ENCODE measurements at regions not wholly inside any gene's neighbourhood (a gene's known extent, or its start where the extent isn't known, plus 50 kb on each side); places are given as distances from the start of the nearest gene placed in this dataset.
"Not testable (repeated sequence)": the region's sequence is repeated elsewhere in the genome, so short reads cannot be mapped to it uniquely, and the experiment has no call there.

DNA sequence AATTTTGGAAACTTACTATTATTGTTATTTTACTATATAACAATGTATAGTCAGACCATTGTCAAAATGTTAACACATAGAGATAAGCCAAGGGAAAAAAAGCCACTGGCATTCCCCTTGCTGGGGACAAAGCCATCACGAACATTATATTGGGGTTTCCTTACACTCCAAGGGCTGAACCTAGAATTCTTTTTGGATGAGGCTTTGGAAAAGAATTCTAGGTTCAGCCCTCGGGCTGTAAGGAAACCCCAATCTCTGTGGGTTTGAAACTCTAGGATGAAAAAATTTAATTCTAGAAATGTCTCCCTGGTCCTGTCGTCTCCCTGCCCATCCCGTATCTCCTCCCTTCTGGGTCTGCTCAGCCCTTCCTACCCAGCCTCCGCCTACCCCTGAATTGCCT, 67.0 kb upstream of the SMAD6 start:
- no peak for TF ChIP-seq CTCF (IDR thresholded peaks at IDR 0.05; ENCODE audit: control insufficient read depth, insufficient read depth, low read depth, low read length, missing control alignments)
- H3K4me3 ChIP-seq (ENCODE audit: control insufficient read depth, low read depth, low read length), result no peak overlapping the region
- no peak for DNase-seq (ENCODE audit: low read depth)

GRCh38 chr15:66635817-66636216, 66.2 kb upstream of the SMAD6 start:
- no peak overlapping the region for H3K4me3 ChIP-seq (ENCODE audit: control insufficient read depth, low read depth, low read length)
- no peak for DNase-seq (ENCODE audit: low read depth)
- TF ChIP-seq CTCF (IDR thresholded peaks at IDR 0.05; ENCODE audit: control insufficient read depth, insufficient read depth, low read depth, low read length, missing control alignments), result no peak

GRCh38 chr15:66637044-66637443, 65.0 kb upstream of the SMAD6 start:
- DNase-seq (ENCODE audit: low read depth); H3K4me3 ChIP-seq (ENCODE audit: control insufficient read depth, low read depth, low read length): not testable (repeated sequence)

- no peak for DNase-seq (ENCODE audit: low read depth)
- no peak for TF ChIP-seq CTCF (IDR thresholded peaks at IDR 0.05; ENCODE audit: control insufficient read depth, insufficient read depth, low read depth, low read length, missing control alignments)
- H3K4me3 ChIP-seq (ENCODE audit: control insufficient read depth, low read depth, low read length), result no peak overlapping the region
Observed at GRCh38 chr15:66638377-66638776, 63.7 kb upstream of the SMAD6 start.

DNA sequence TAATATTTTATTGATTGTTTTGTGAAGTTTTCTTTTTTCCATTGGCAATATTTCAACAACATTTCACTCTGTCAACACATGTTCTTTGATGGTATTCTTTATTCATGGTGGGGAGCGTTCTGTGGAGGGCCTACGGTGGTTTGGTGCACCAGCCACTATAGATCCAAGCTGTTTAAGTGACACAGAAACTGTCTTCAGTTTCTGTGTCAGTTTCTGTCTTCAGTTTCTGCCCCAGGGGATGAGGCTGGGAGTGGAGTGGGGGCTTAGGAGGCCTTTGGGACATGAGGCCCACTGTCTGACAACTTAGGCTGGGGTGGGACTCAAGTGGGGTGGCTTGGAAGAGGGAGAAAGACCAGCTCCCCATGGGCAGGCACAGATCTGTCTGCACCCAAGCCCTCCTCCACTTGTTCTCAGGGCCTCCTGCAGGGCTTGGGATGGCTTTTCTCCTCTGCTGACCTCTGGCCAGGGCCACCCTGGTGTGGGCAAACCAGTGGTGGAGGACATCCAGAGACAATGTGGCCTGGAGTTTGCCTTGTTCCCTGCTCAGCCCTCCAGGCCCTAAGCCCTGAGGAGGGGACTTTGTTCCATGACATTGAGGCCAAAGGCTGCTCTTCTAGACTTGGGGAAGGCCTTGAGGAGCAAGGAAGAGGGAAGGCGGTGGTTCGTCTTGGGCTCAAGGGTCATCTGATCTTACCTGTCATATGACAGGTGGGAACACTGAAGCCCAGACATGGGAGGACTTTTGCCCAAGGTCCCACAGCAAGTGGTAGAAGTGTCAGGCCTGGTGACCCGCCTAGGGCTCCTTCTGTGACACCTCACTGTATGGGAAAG, 60.3 kb upstream of the SMAD6 start:
- DNase-seq (ENCODE audit: low read depth), result no peak
- no peak overlapping the region for H3K4me3 ChIP-seq (ENCODE audit: control insufficient read depth, low read depth, low read length)
- no peak for TF ChIP-seq CTCF (IDR thresholded peaks at IDR 0.05; ENCODE audit: control insufficient read depth, insufficient read depth, low read depth, low read length, missing control alignments)

- no peak for TF ChIP-seq CTCF (IDR thresholded peaks at IDR 0.05; ENCODE audit: control insufficient read depth, insufficient read depth, low read depth, low read length, missing control alignments)
- DNase-seq (ENCODE audit: low read depth), result no peak
- no peak overlapping the region for H3K4me3 ChIP-seq (ENCODE audit: control insufficient read depth, low read depth, low read length)
Observed at GRCh38 chr15:66642514-66642913, 59.5 kb upstream of the SMAD6 start.

DNA sequence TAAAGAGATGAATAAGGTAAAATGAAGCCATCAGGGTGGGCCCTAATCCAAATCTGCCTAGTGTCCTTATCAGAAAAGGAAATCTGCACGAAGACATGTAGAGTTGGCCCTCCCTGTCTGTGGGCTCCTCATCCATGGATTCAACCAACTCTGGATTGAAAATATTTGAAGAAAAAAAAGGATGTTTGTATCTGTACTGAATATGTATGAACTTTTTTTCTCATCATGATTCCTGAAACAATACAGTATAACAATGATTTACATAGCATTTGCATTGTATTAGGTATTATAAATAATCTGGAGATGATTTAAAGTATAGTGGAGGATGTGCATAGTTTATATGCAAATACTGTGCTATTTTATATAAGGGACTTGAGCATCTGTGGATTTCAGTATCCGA, 59.0 kb upstream of the SMAD6 start:
- no peak for DNase-seq (ENCODE audit: low read depth)
- no peak overlapping the region for H3K4me3 ChIP-seq (ENCODE audit: control insufficient read depth, low read depth, low read length)
- TF ChIP-seq CTCF (IDR thresholded peaks at IDR 0.05; ENCODE audit: control insufficient read depth, insufficient read depth, low read depth, low read length, missing control alignments), result no peak
